HPDE6-E6E7 (cell line): ENCODE measurements at regions not wholly inside any gene's neighbourhood (a gene's known extent, or its start where the extent isn't known, plus 50 kb on each side); places are given as distances from the start of the nearest gene placed in this dataset.

Experiments used
- DNase-seq: peaks from one replicate; pipeline ENCODE4 v3.0.0; 2011; ENCODE audit warnings: missing footprints; ENCODE audit errors: extremely low spot score

- no peak for DNase-seq
Observed at GRCh38 chr11:10930224-10930971, 72.5 kb upstream of the ZBED5 start.

GRCh38 chr11:10927538-10927937 is 69.7 kb upstream of the ZBED5 start:
- no peak for DNase-seq

GRCh38 chr11:10926801-10927211 is 69.0 kb upstream of the ZBED5 start:
- DNase-seq, result no peak

- DNase-seq, result no peak
Observed at GRCh38 chr11:10925149-10925926, 67.5 kb upstream of the ZBED5 start.

DNA sequence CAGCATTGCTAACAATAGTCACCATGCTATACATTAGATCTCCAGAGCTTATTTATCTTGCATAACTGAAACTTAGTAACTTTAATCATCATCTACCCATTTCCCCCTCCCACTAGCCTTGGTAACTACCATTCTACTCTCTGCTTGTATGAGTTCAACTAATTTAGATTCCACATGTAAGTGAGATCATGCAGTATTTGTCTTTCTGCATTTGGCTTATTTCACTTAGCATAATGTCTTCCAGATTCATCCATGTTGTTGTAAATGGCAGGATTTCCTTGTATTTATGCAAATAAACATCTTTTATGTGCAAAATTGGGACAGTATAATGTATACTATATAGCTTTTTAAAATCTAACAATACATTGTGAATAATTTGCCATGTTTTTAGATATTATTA is 66.0 kb upstream of the ZBED5 start:
- DNase-seq, result no peak

DNA sequence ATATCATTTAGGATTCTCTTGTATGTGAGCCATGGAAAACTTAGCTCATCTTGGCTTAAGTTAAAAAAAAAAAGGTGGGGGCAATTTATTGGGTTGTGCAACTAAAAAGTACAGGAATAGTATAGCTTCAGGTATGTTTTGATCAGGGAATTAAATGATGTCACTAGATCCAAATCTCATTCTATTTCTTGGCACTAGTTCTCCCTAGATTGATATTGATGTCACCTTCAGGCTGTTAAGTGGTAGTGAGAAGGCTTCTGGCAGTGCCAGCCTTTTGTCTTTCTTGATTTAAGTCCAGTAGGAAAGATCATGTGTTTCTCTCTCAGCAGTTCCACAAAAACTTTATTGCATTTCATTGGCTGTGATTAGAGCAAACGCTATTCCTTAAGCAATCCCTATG is 65.0 kb upstream of the ZBED5 start:
- no peak for DNase-seq

DNA sequence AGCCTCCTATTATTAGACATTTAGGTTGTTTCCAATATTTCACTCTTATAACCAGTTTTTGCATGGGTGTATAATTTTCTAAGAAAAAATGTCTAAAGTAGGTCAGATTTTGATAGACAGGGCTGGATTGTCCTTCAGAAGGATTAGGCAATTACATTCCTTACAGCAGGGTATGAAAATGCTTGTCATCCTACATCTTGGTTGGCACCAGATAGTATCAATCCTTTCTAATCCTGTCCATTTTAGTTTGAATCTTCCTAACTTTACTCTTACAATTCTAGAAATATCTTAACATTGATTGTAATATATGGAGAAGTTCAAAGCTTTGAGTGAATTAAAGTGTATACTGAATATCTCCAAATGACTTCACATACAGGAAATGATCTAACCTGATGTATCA is 63.0 kb upstream of the ZBED5 start:
- no peak for DNase-seq

GRCh38 chr11:10920205-10920604 is 62.4 kb upstream of the ZBED5 start:
- no peak for DNase-seq

DNA sequence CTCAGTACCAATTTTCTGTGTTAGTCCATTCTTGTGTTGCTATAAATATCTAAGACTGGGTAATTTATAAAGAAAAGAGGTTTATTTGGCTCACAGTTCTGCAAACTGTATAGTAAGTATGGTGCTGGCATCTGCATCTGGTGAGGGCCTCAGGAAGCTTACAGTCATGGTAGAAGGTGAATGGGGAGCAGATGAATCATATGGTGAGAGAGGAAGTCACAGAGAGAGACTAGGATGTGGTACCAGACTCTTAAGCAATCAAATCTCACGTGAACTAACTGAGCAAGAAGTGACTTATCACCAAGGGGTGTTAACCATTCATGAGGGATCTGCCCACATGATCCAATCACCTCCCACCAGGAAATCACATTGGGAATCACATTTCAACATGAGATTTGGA is 60.8 kb upstream of the ZBED5 start:
- DNase-seq, result no peak

- no peak for DNase-seq
Observed at GRCh38 chr11:10918275-10918674, 60.4 kb upstream of the ZBED5 start.

- DNase-seq, result no peak
Observed at GRCh38 chr11:10917802-10918201, 59.9 kb upstream of the ZBED5 start.

GRCh38 chr11:10916665-10917064 is 58.8 kb upstream of the ZBED5 start:
- no peak for DNase-seq

- no peak for DNase-seq
Observed at GRCh38 chr11:10914050-10914449, 56.2 kb upstream of the ZBED5 start.

DNA sequence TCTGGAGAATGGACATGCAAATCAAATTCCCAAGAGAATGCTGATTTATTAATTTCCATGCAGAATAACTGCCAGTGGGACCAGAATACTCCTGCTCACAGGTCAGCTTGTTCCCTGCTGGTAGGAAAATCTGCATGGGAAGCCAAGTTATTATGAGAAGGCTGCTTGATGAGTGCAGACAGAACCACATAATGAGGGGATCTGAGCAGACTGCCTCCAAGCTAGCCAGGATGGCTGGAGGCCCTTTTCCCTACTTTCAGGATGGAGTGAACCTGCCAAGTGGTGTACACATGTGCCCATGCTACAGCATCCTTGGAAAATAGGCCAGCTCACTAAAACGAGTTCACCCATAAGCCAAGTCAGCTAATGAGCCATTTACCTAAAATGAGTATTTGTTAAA is 55.2 kb upstream of the ZBED5 start:
- no peak for DNase-seq

GRCh38 chr11:10911907-10912306 is 54.1 kb upstream of the ZBED5 start:
- DNase-seq, result no peak

DNA sequence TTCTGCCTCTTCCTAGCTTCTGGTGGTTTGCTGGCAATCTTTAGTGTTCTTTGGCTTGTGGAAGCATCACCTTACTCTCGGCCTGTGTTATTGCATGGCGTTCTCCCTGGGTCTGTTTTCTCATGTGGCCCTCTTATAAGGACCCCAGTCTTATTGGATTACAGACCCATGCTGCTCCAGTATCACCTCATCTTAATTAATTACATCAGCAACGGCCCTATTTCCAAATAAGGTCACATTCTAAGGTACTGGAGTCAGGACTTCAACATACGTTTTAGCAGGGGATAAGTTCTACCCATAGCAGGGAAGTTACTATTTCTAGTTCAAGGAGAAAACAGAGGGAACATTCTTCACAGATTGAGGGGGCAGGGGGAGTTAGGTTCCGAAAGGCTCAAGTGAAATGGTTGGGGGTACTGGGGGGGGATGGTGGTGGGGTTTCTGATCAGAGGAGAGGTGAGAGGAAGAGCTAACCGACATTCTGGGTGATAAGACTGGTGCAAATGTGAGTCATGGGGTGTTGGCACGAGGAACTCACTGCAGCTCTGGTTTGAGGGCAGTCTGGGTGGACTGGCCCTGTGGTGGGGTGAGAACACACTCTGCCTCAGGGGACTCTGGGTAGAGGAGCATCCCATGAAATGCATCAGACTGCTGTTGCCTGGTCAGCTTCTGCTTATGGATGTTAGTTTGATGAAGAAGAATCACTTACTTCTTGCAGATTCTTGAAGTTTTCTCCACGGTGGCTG is 51.5 kb upstream of the ZBED5 start:
- DNase-seq, result peak; percentile 28

DNA sequence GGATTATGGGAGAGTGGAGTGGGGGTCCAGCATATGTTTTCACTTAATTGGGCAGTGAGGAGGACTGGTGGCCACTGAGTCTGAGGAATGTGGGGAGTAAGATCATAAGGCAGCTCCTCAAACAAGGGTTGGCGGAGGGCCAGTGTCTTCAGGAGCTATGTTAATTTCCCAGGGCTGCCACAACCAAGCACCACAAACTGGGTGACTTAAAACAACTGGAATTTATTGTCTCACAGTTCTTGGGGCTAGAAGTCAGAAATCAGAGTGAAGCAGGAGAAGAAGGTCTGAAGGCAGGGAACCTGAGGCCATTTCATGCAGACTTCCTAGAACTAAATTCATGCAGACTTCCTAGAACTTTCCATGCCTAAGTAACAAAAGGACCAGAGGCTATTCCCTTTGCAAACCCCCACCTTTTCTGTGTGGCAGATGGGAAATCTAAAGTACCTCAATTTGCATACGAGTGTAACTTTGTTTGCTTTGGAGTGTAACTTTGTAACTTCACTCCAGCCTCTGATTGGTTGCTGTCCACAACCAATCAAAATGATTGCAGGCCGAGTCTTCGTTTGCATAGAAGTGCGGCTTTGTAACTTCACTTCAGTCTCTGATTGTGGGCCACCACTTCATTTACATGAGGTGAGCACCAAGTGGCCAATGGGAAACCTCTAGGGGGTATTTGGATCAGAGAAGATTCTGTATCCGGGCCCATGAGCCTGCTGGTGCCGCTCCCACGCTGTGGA is 50.5 kb upstream of the ZBED5 start:
- DNase-seq, result no peak
